ENCODE measurements at regions not wholly inside any gene's neighbourhood (a gene's known extent, or its start where the extent isn't known, plus 50 kb on each side); places are given as distances from the start of the nearest gene placed in this dataset.

- ChIA-PET CTCF (no interaction called here), POLR2A (no interaction called here)
- Mint-ChIP-seq H3K9me3 (ENCODE audit: unreplicated experiment) (peaks cover 8% of the 10 kb centered on the region), H3K27ac (ENCODE audit: low read depth, unreplicated experiment) (peak overlapping the region; percentile 32), H3K4me1 (ENCODE audit: insufficient read depth, unreplicated experiment) (peaks cover 21% of the 10 kb centered on the region), H3K36me3 (ENCODE audit: insufficient read depth, unreplicated experiment) (no peaks in the 10 kb centered on the region), H3K27me3 (ENCODE audit: insufficient read depth, unreplicated experiment) (no peaks in the 10 kb centered on the region), H3K4me3 (ENCODE audit: unreplicated experiment) (no peak overlapping the region)
- no TSS peak for BruUV-seq (replicated peaks)
- DNase-seq (ENCODE audit: unreplicated experiment) = peak; percentile 11
- intact Hi-C loops (cut with micrococcal nuclease) = no loop called here
- no peak for TF ChIP-seq CTCF (IDR thresholded peaks at IDR 0.05; ENCODE audit: unreplicated experiment)
Measured at GRCh38 chr9:84513473-84513872, 156.1 kb upstream of the NTRK2 start.

GRCh38 chr9:84513979-84514378 lies 155.6 kb upstream of the NTRK2 start:
- no peak overlapping the region for H3K27ac Mint-ChIP-seq (ENCODE audit: low read depth, unreplicated experiment)
- intact Hi-C loops (cut with micrococcal nuclease) = no loop called here
- peaks cover 8% of the 10 kb centered on the region for H3K9me3 Mint-ChIP-seq (ENCODE audit: unreplicated experiment)
- H3K4me1 Mint-ChIP-seq (ENCODE audit: insufficient read depth, unreplicated experiment) = peaks cover 21% of the 10 kb centered on the region
- no peak for DNase-seq (ENCODE audit: unreplicated experiment)
- BruUV-seq (replicated peaks) = no TSS peak
- no peaks in the 10 kb centered on the region for H3K27me3 Mint-ChIP-seq (ENCODE audit: insufficient read depth, unreplicated experiment)
- no peak overlapping the region for H3K4me3 Mint-ChIP-seq (ENCODE audit: unreplicated experiment)
- H3K36me3 Mint-ChIP-seq (ENCODE audit: insufficient read depth, unreplicated experiment) = no peaks in the 10 kb centered on the region
- TF ChIP-seq CTCF (IDR thresholded peaks at IDR 0.05; ENCODE audit: unreplicated experiment) = no peak
- ChIA-PET CTCF (no interaction called here), POLR2A (no interaction called here)

- Mint-ChIP-seq H3K36me3 (ENCODE audit: insufficient read depth, unreplicated experiment) (no peaks in the 10 kb centered on the region), H3K4me1 (ENCODE audit: insufficient read depth, unreplicated experiment) (peaks cover 21% of the 10 kb centered on the region), H3K4me3 (ENCODE audit: unreplicated experiment) (no peak overlapping the region), H3K27me3 (ENCODE audit: insufficient read depth, unreplicated experiment) (no peaks in the 10 kb centered on the region), H3K9me3 (ENCODE audit: unreplicated experiment) (peaks cover 8% of the 10 kb centered on the region), H3K27ac (ENCODE audit: low read depth, unreplicated experiment) (no peak overlapping the region)
- DNase-seq (ENCODE audit: unreplicated experiment) = no peak
- intact Hi-C loops (cut with micrococcal nuclease) = no loop called here
- no TSS peak for BruUV-seq (replicated peaks)
- ChIA-PET POLR2A (interaction anchor here (0.7 kb wide), 1 partner anchor 12 kb away, joined by 3 read pairs; no protein-coding TSS in a partner anchor), CTCF (no interaction called here)
- no peak for TF ChIP-seq CTCF (IDR thresholded peaks at IDR 0.05; ENCODE audit: unreplicated experiment)
Measured at GRCh38 chr9:84514421-84514820, 155.1 kb upstream of the NTRK2 start.

- TF ChIP-seq CTCF (IDR thresholded peaks at IDR 0.05; ENCODE audit: unreplicated experiment) = no peak
- Mint-ChIP-seq H3K27me3 (ENCODE audit: insufficient read depth, unreplicated experiment) (no peaks in the 10 kb centered on the region), H3K27ac (ENCODE audit: low read depth, unreplicated experiment) (no peak overlapping the region), H3K4me3 (ENCODE audit: unreplicated experiment) (no peak overlapping the region), H3K4me1 (ENCODE audit: insufficient read depth, unreplicated experiment) (peaks cover 17% of the 10 kb centered on the region), H3K36me3 (ENCODE audit: insufficient read depth, unreplicated experiment) (no peaks in the 10 kb centered on the region), H3K9me3 (ENCODE audit: unreplicated experiment) (peaks cover 2% of the 10 kb centered on the region)
- ChIA-PET POLR2A (interaction anchor here (0.6 kb wide), 1 partner anchor 13 kb away, joined by 3 read pairs; no protein-coding TSS in a partner anchor), CTCF (interaction anchor here (0.6 kb wide), 1 partner anchor 86 kb away, joined by 6 read pairs; no protein-coding TSS in a partner anchor)
- no peak for DNase-seq (ENCODE audit: unreplicated experiment)
- intact Hi-C loops (cut with micrococcal nuclease) = no loop called here
- no TSS peak for BruUV-seq (replicated peaks)
Measured at GRCh38 chr9:84517026-84517425, 152.5 kb upstream of the NTRK2 start.

All from MCF 10A (cell line).